CD4-positive, alpha-beta T cell treated with Interleukin-15 for 4 hours (primary cell): ENCODE measurements at regions not wholly inside any gene's neighbourhood (a gene's known extent, or its start where the extent isn't known, plus 50 kb on each side); places are given as distances from the start of the nearest gene placed in this dataset.
"Not testable (repeated sequence)": the region's sequence is repeated elsewhere in the genome, so short reads cannot be mapped to it uniquely, and the experiment has no call there.

Experiments used
- DNase-seq: peaks from one replicate; pipeline ENCODE4 v3.0.0-alpha.2; 2020; ENCODE audit warnings: low spot score

GRCh38 chr10:28130267-28130666, 131.4 kb upstream of the ODAD2 start:
- DNase-seq: no peak

GRCh38 chr10:28127881-28128280, 129.0 kb upstream of the ODAD2 start:
- DNase-seq: no peak

- no peak for DNase-seq
Measured at GRCh38 chr10:28125701-28126100, 126.8 kb upstream of the ODAD2 start.

DNA sequence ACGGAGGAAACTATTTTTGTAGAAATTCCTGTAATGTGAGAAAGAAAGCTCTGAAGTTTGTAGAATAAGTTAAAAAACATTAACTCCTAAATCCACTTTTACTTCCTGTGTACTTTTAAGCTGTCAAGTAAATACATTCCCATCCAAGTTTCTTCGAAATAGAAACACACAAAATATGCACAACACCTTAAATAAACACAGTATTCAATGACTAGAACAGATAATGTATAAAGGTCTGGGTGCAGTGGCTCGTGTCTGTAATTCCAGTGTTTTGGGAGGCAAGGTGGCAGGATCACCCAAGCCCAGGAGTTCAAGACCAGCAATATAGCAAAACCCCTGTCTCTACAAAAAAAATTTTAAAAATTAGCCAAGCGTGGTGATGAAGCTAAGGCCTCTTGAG, 121.9 kb upstream of the ODAD2 start:
- no peak for DNase-seq

DNA sequence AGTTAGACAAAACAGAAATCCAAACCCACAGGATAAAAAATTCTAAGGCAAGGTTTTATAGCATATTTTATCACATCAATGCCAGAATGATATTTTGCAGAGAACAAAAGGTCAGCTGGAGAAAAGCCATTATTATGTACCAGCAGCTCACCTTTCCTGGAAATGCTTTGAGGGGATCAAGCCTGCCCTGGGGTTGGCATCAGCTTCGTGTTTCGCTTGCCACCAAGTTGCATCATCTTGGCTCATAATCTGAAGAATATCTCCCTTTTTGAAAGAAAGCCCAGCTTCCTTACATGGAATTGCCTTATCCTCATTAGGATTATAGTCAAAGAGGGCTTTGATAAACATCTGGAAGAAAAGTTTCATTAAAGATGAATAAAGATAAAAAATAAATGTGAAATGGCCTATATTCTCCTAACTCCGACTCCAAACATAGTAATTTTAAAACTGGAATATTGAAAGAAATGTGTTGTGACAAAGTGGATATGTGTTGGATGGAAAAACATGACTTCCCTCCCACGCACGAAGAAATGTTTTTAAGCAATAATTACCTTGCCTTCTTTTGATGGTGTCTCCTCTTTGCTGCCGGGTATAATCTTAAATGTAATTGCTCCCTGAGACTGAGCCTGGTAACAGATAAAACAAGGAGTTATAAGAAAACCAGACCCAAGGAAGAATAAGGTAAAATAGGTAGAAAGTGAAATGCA, 121.3 kb upstream of the ODAD2 start:
- no peak for DNase-seq

GRCh38 chr10:28118985-28119628, 120.2 kb upstream of the ODAD2 start:
- no peak for DNase-seq

GRCh38 chr10:28113202-28113601, 114.3 kb upstream of the ODAD2 start:
- no peak for DNase-seq

DNA sequence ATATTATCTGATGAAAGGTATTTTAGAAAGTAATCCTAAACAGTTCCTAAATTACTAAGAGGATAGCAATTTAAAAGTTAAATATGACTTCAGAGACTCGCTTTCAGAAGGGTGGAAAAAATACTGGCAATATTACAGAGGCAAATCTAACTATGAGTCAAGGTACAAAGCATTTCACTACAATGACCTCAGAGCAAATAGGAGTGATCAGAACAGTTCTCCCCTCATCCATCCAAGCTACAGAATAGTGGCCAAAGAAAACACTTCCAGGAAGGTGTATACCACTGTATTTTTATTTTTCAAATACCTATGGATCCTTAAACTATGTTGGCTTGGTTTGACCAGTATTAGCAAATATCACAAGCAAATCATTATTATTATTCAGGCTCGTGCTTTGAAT, 112.8 kb upstream of the ODAD2 start:
- DNase-seq: no peak

DNA sequence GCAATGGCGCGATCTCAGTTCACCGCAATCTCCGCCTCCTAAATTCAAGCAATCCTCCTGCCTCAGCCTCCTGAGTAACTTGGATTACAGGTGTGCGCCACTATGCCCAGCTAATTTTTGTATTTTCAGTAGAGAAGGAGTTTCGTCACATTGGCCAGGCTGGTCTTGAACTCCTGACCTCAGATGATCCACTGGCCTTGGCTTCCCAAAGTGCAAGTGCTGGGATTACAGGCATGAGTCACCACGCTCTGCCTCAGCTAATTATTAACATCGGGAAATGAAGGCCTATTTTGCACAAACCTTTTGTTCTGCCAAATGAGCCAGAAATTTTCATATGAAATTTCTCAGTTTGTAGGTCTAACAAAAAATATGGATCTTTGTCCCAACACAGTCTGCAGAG, 106.7 kb upstream of the ODAD2 start:
- DNase-seq: no peak

DNA sequence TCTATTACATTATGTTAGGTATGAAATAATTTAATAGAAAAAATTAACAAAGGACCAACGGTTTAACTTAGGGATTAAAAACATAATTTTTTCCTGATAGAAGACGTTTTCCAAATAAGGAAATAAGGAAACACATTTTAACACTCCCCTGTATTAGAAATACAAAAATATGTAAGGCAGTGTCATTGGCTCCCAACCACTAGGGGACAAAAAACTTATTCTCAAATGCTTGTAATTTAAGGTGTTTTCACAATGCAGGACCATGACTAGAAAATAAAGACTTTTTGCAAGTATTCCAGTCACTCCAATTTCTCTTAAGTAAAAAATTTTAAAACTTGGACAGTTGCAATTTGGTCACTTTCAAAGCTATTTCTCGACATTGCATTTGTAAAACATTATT, 98.8 kb upstream of the ODAD2 start:
- DNase-seq: no peak

GRCh38 chr10:28095791-28096378, 97.0 kb upstream of the ODAD2 start:
- no peak for DNase-seq

DNA sequence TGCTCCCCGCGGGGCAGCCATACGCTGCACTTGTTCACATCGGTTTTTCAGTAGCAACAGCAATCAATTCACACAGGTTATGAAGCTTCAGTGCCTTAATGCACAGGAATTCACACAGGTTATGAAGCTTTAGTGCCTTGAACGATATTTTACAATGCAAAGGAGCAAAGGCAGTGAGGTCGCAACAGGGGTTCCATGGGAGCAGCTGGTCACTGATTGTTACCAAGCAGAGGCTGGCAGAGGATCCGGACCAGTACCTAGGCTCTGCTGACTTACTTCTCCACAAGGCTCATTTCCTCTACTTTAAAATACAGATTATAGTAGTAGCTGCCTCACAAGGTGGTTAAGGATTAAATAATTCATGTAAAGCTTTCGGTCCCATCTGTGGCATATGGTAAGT, 95.2 kb upstream of the ODAD2 start:
- DNase-seq: no peak

DNA sequence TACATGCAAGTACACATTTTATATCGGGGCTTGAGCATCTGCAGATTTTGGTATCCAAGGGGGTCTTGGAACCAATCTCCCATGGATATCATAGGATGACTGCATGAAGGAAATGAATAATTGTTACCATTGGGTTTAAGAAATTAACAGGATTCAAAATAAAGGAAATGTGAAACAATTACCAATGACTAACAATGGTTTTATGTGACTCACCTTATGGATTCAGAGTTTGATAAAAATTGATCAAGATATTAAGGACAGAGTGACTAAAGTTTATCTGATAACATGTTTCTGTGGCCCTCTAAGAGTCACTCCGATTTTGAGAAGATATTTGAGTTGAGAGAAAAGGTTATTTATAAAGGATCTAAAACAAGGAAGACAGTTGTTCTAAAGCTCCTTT, 93.0 kb upstream of the ODAD2 start:
- DNase-seq: no peak

DNA sequence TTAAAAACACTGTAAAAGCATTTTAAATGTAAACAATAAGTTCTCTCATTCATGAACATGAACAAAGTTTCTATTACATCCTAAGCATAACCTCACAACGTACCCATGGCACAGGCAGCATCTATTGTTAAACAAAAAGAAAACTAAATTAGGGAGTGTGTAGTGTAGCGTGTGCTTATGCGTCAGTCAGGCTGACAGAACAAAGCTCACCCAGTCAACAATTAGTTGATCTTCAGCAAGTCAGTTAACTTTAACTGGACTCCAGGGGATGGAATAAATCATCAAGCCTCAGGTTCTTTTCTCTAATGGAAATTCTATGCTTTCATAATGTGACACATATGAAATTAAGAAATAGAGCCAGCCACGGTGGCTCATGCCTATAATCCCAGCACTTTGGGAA, 91.6 kb upstream of the ODAD2 start:
- DNase-seq: no peak

DNA sequence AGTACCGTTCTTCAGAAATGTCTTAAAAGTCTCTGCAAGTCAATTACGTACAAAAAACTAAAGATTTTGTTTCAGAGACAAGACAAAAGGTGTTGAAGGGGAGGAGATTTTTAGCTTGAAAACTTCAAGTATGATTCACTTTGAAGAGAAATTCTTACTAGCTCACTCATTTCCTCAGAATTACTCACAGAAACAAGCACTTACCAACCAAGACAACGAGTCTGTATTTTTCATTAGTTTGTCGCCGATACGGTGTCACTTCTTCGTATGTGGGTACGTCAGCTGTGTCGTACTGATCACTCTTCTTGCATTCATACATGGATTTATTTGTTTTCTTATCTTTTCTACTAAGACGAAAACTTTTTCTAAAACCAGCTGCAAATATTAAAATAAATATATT, 90.6 kb upstream of the ODAD2 start:
- no peak for DNase-seq

DNA sequence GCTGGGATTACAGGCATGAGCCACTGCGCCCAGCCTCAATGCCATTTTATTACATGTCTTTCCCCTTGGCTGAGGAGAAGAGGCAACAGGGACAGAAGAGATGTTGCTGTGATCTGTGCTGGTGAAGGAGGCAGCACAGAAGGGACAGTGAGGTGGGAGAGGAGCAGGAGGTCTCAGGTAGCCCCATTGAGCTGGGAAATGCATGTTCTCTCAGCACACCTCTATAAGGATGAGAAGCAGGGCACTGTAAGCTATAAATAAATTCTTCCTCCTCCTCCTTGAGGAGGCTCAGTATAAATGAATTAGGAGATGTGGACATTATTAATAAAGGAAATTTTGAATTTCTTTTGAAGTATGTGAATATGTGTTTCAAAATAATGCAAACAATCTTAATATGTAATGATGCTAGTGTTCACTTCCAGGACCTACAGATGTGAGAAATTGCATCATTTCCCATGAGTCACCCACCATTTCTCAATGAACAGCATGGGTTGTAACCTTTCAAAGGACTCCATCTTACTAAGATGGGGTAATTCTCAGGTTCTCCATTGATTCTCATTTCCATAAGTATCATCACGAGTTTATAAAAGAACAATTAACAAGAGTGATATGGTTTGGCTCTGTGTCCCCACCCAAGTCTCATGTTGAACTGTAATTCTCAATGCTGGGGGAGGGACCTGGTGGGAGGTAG, 88.9 kb upstream of the ODAD2 start:
- no peak for DNase-seq

DNA sequence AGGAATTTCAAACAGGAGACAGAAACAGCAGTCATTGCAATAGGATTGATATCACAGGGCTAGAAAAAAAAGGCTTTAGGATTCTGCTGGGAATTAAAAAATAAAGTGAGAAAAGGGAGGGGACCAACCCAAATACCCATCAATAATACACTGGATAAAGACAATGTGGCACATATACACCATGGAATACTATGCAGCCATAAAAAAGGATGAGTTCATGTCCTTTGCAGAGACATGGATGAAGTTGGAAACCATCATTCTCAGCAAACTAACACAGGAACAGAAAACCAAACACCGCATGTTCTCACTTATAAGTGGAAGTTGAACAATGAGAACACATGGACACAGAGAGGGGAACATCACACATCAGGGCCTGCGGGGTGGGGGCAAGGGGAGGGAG, 86.9 kb upstream of the ODAD2 start:
- not testable (repeated sequence) for DNase-seq

GRCh38 chr10:28082885-28083284, 84.0 kb upstream of the ODAD2 start:
- DNase-seq: no peak

GRCh38 chr10:28082316-28082715, 83.4 kb upstream of the ODAD2 start:
- DNase-seq: no peak

DNA sequence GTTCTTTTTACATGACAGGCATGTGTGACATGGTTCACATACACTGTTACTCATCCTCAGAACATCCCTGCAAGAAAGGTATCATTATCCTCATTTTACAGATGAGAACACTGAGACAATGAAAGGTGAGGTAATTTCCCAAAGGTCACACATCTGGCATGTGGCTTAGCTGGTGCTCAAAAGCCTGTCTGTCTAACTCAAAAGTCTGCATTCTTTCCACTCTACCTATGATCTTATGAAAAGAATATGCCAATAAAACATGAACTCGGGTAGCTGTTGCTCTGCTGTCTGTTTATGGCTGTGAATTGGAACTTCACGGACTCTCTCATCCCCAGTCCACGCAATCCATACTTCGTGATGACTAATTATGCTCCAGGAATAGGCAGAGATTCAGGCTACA, 79.0 kb upstream of the ODAD2 start:
- no peak for DNase-seq

DNA sequence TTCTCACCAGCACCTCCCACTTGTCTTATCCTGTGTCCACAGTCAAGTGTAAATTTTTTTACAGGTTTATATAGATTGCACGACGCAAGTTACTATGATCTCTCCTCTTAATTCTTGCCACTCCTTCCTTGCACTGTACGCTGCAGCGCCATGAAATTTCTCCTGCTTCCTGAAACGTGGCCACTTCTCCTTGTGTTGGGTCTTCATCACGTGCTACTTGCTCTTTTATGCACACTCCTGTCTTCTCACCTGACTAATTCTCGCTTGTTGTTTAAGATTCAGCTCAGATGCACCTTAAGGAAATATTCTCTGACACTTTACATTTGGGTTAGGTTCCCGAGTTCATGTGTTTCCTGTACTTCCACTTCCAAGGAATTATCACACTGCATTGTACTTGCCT, 76.5 kb upstream of the ODAD2 start:
- DNase-seq: no peak

DNA sequence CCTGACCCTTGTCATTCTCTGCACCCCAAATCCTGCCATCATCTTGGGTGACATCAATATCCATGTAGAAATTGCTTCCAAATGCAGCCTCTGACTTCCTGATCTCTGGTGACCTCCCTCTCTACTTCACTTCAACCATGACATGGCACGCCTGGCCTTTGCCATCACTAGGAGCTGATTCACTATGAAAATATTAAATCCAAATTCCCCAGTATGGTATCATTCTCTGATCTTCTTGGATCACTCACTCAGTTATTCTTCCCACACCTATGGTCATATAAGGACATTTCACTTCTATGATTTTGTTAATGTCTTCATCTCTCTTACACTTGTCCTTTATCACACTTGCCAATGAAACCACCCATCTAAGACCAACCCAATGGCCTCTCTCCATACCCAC, 73.7 kb upstream of the ODAD2 start:
- DNase-seq: no peak

GRCh38 chr10:28060031-28060607, 61.2 kb upstream of the ODAD2 start:
- DNase-seq: no peak
